HepG2 (cell line): ENCODE measurements at regions not wholly inside any gene's neighbourhood (a gene's known extent, or its start where the extent isn't known, plus 50 kb on each side); places are given as distances from the start of the nearest gene placed in this dataset.
A peak's percentile ranks its signal among the peaks of the same experiment; 100 is the strongest.

ENCODE experiments used
- ATF7-NPFF ChIP-seq: sonication (generic); formaldehyde crosslinking; IDR thresholded peaks from 2 replicates; pipeline ENCODE4 v1.8.1; 2023; ENCODE audit warnings: mild to moderate bottlenecking, low read depth, missing genetic modification reagents, moderate library complexity
- ELF3 ChIP-seq: IDR thresholded peaks from 2 replicates; pipeline ENCODE4 v1.6.1; 2016; ENCODE audit warnings: missing genetic modification reagents, missing compliant biosample characterization
- EP300 ChIP-seq, 3 experiments: sonication (generic) in 1 of 3; formaldehyde crosslinking in 1 of 3; IDR thresholded peaks; 2 replicates each; pipeline versions ENCODE4 v1.5.1 to v1.6.1; 2011 to 2020; ENCODE audit warnings: low read depth in 2 of 3, low read length in 2 of 3, borderline replicate concordance in 1 of 3, improper control_type of control experiment in 1 of 3, mild to moderate bottlenecking in 1 of 3, missing genetic modification reagents in 1 of 3, moderate library complexity in 1 of 3
- FIP1L1 ChIP-seq: fragments of 200-400 bp; formaldehyde crosslinking; IDR thresholded peaks from 2 replicates; pipeline ENCODE4 v1.6.1; 2018; ENCODE audit warnings: low read depth, mild to moderate bottlenecking, low read length, moderate library complexity, borderline replicate concordance; ENCODE audit not compliant: insufficient read depth
- FOXM1 ChIP-seq: sonication (generic); formaldehyde crosslinking; IDR thresholded peaks from 2 replicates; pipeline ENCODE4 v1.5.0; 2020; ENCODE audit warnings: missing genetic modification reagents
- HOXA3 ChIP-seq: sonication (generic); formaldehyde crosslinking; IDR thresholded peaks from 2 replicates; pipeline ENCODE4 v1.5.0; 2020; ENCODE audit warnings: missing genetic modification reagents
- MAFG ChIP-seq: sonication (generic); formaldehyde crosslinking; IDR thresholded peaks from 2 replicates; pipeline ENCODE4 v1.5.1; 2020; ENCODE audit warnings: mild to moderate bottlenecking, missing genetic modification reagents
- NCOA1 ChIP-seq: sonication (generic); formaldehyde crosslinking; IDR thresholded peaks from 2 replicates; pipeline ENCODE4 v1.9.0; 2021; ENCODE audit warnings: missing genetic modification reagents
- NFATC3 ChIP-seq: sonication (generic); formaldehyde crosslinking; IDR thresholded peaks from 2 replicates; pipeline ENCODE4 v1.5.1; 2020; ENCODE audit warnings: mild to moderate bottlenecking, missing genetic modification reagents
- RAD21 ChIP-seq: fragments of 450-650 bp; formaldehyde crosslinking; IDR thresholded peaks from 2 replicates; pipeline ENCODE4 v1.5.0; 2020; ENCODE audit warnings: mild to moderate bottlenecking
- RFXANK ChIP-seq: IDR thresholded peaks from 2 replicates; pipeline ENCODE4 v1.6.1; 2016
- SATB2 ChIP-seq: sonication (generic); formaldehyde crosslinking; IDR thresholded peaks from 2 replicates; pipeline ENCODE4 v1.5.0; 2020; ENCODE audit warnings: missing genetic modification reagents
- TBX3 ChIP-seq: fragments of 450-650 bp; IDR thresholded peaks from 2 replicates; pipeline ENCODE4 v1.6.1; 2017; ENCODE audit warnings: antibody characterized with exemption, mild to moderate bottlenecking, inconsistent platforms, borderline replicate concordance
- TCF7L2 ChIP-seq: IDR thresholded peaks from 2 replicates; pipeline ENCODE4 v1.6.1; 2011; ENCODE audit warnings: mild to moderate bottlenecking, low read depth, low read length, moderate library complexity
- TGIF2 ChIP-seq: IDR thresholded peaks from 2 replicates; pipeline ENCODE4 v1.6.1; 2016; ENCODE audit warnings: control low read depth, missing compliant biosample characterization
- ZMYM3 ChIP-seq: sonication (generic); formaldehyde crosslinking; IDR thresholded peaks from 2 replicates; pipeline ENCODE4 v1.5.1; 2020; ENCODE audit warnings: mild to moderate bottlenecking, missing genetic modification reagents
- ZNF256 ChIP-seq: sonication (generic); formaldehyde crosslinking; conservative IDR thresholded peaks from 2 replicates; pipeline ENCODE4 v1.4.0; 2020; ENCODE audit warnings: missing genetic modification reagents
- ZNF326 ChIP-seq: sonication (generic); formaldehyde crosslinking; IDR thresholded peaks from 2 replicates; pipeline ENCODE4 v1.4.0; 2020; ENCODE audit warnings: missing genetic modification reagents, borderline replicate concordance
- ZNF441 ChIP-seq: sonication (generic); formaldehyde crosslinking; IDR thresholded peaks from 2 replicates; pipeline ENCODE4 v1.7.0; 2021; ENCODE audit warnings: missing genetic modification reagents, borderline replicate concordance
- ZNF501 ChIP-seq: sonication (generic); formaldehyde crosslinking; IDR thresholded peaks from 2 replicates; pipeline ENCODE4 v1.5.1; 2020; ENCODE audit warnings: mild to moderate bottlenecking, moderate library complexity, missing genetic modification reagents
- ZSCAN12 ChIP-seq: sonication (generic); formaldehyde crosslinking; IDR thresholded peaks from 2 replicates; pipeline ENCODE4 v1.9.0; 2021; ENCODE audit warnings: mild to moderate bottlenecking, missing genetic modification reagents
- TF ChIP-seq, protein P1 (sequence below): sonication (generic); formaldehyde crosslinking; conservative IDR thresholded peaks from 2 replicates; pipeline ENCODE4 v1.8.0; 2022; ENCODE audit warnings: mild to moderate bottlenecking, moderate library complexity, missing genetic modification reagents
- TF ChIP-seq, protein P2 (sequence below): sonication (generic); formaldehyde crosslinking; IDR thresholded peaks from 2 replicates; pipeline ENCODE4 v1.4.0; 2020; ENCODE audit warnings: mild to moderate bottlenecking, missing genetic modification reagents, borderline replicate concordance
- TF ChIP-seq, protein P3 (sequence below): sonication (generic); formaldehyde crosslinking; IDR thresholded peaks from 2 replicates; pipeline ENCODE4 v1.4.0; 2020; ENCODE audit warnings: missing genetic modification reagents

DNA sequence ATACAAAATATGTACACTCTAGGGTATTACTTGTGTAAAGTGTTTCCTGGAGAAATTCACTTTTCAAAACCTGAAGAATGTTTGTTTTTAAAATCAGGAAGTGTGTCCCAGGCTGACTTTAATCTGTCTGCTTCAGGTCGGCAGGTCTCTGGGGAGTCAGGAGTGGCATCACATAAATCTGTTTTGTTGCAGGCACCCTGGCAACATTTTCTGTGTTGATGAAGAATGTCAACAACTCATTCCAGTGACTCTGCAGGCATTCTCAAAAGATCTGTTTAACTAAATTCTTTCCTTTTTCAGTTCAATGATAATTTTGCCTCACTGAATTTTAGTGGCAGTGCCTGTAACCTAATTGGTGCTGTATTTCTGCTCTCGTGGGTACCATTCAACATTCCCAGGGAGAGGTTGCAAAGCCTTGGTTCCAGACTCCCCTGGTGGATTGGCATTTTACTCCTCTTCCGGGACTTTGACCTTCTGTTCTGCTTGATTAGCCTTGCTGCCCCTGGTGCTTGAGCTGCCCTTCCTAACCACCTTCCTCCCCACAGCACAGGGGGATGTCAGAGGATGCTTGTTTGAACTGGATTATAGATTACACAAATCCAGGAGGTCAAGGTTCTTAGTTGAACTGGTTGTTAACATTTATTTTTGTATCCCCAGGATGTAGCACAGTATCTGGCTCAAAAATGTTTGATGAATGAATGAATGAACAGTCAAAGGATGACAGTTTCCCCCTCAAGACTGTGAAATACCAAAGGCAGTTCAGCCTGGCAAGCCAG is 55.4 kb upstream of the LPGAT1 start (continued):
- TF ChIP-seq ELF3 (CRISPR knock-in tag) (peak; percentile 83), HOXA3 (peak; percentile 76; the same call in 1 of the 2 replicates), ZNF256 (CRISPR knock-in tag) (no peak), SATB2 (CRISPR knock-in tag) (no peak), FOXM1 (no peak), TGIF2 (no peak), RAD21 (CRISPR knock-in tag) (0 out of 2 replicates have a peak, but pooled peaks have one; percentile 22), FIP1L1 (no peak), NCOA1 (no peak), ZNF326 (no peak), TCF7L2 (no peak), NFATC3 (CRISPR knock-in tag) (no peak), EP300 (IDR thresholded peaks at IDR 0.05; ENCODE audit: low read depth in 2 of 2, low read length in 2 of 2) (peak; percentile 20 to 83; a peak in 2 of 4 replicates), EP300 (CRISPR knock-in tag; IDR thresholded peaks at IDR 0.05; ENCODE audit: borderline replicate concordance) (peak; percentile 32; the same call in 1 of the 2 replicates), ATF7-NPFF (CRISPR knock-in tag) (no peak), ZMYM3 (CRISPR knock-in tag) (peak; percentile 69; the same call in 1 of the 2 replicates), RFXANK (CRISPR knock-in tag) (no peak), ZSCAN12 (CRISPR knock-in tag) (no peak), ZNF441 (CRISPR knock-in tag) (peak; percentile 78), MAFG (no peak), ZNF501 (CRISPR knock-in tag) (peak; percentile 69), TBX3 (no peak)
- TF ChIP-seq, protein P1, sequence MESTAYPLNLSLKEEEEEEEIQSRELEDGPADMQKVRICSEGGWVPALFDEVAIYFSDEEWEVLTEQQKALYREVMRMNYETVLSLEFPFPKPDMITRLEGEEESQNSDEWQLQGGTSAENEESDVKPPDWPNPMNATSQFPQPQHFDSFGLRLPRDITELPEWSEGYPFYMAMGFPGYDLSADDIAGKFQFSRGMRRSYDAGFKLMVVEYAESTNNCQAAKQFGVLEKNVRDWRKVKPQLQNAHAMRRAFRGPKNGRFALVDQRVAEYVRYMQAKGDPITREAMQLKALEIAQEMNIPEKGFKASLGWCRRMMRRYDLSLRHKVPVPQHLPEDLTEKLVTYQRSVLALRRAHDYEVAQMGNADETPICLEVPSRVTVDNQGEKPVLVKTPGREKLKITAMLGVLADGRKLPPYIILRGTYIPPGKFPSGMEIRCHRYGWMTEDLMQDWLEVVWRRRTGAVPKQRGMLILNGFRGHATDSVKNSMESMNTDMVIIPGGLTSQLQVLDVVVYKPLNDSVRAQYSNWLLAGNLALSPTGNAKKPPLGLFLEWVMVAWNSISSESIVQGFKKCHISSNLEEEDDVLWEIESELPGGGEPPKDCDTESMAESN: no peak
- TF ChIP-seq, protein P2, sequence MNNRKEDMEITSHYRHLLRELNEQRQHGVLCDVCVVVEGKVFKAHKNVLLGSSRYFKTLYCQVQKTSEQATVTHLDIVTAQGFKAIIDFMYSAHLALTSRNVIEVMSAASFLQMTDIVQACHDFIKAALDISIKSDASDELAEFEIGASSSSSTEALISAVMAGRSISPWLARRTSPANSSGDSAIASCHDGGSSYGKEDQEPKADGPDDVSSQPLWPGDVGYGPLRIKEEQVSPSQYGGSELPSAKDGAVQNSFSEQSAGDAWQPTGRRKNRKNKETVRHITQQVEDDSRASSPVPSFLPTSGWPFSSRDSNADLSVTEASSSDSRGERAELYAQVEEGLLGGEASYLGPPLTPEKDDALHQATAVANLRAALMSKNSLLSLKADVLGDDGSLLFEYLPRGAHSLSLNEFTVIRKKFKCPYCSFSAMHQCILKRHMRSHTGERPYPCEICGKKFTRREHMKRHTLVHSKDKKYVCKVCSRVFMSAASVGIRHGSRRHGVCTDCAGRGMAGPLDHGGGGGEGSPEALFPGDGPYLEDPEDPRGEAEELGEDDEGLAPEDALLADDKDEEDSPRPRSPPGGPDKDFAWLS (CRISPR knock-in tag): no peak
- TF ChIP-seq, protein P3, sequence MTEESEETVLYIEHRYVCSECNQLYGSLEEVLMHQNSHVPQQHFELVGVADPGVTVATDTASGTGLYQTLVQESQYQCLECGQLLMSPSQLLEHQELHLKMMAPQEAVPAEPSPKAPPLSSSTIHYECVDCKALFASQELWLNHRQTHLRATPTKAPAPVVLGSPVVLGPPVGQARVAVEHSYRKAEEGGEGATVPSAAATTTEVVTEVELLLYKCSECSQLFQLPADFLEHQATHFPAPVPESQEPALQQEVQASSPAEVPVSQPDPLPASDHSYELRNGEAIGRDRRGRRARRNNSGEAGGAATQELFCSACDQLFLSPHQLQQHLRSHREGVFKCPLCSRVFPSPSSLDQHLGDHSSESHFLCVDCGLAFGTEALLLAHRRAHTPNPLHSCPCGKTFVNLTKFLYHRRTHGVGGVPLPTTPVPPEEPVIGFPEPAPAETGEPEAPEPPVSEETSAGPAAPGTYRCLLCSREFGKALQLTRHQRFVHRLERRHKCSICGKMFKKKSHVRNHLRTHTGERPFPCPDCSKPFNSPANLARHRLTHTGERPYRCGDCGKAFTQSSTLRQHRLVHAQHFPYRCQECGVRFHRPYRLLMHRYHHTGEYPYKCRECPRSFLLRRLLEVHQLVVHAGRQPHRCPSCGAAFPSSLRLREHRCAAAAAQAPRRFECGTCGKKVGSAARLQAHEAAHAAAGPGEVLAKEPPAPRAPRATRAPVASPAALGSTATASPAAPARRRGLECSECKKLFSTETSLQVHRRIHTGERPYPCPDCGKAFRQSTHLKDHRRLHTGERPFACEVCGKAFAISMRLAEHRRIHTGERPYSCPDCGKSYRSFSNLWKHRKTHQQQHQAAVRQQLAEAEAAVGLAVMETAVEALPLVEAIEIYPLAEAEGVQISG (CRISPR knock-in tag): peak; percentile 71
